PC-9 (cell line): ENCODE measurements at regions not wholly inside any gene's neighbourhood (a gene's known extent, or its start where the extent isn't known, plus 50 kb on each side); places are given as distances from the start of the nearest gene placed in this dataset.
A peak's percentile ranks its signal among the peaks of the same experiment; 100 is the strongest.

Experiments used
- BruUV-seq: library from RNA; stranded (reverse); fragments of 400-500 nt; replicated peaks from 2 replicates; lab custom pipeline; 2021; lab: Mats Ljungman, UMichigan
- CTCF ChIA-PET: fragments of 300-600 bp; sonication (Branson Sonifier 250); formaldehyde crosslinking; loops from one replicate; lab custom pipeline; 2022; ENCODE audit warnings: antibody characterized with exemption; lab: Charles Lee
- POLR2A ChIA-PET: fragments of 300-600 bp; sonication (Branson Sonifier 250); formaldehyde crosslinking; loops from one replicate; lab custom pipeline; 2022; ENCODE audit warnings: antibody characterized with exemption; ENCODE audit not compliant: unreplicated experiment; lab: Charles Lee
- DNase-seq, 2 experiments: peaks; one replicate each; pipeline versions ENCODE4 v3.0.0 to v3.0.0-alpha.2; 2015 to 2022; ENCODE audit warnings: mixed read lengths in 1 of 2
- H2AFZ ChIP-seq: fragments of 200-600 bp; sonication (generic); 2 replicates; pipeline ENCODE4 v1.8.1; 2017; ENCODE audit warnings: antibody characterized with exemption
- H3F3A ChIP-seq: fragments of 200-600 bp; sonication (generic); 2 replicates; pipeline ENCODE4 v1.8.1; 2017; ENCODE audit warnings: antibody characterized with exemption, mild to moderate bottlenecking, low read depth; ENCODE audit not compliant: insufficient read depth
- H3K27ac ChIP-seq: fragments of 200-600 bp; sonication (generic); 2 replicates; pipeline ENCODE4 v1.6.1; 2016; ENCODE audit warnings: mixed run types
- H3K27me3 ChIP-seq: fragments of 200-600 bp; sonication (generic); 2 replicates; pipeline ENCODE4 v1.6.1; 2016; ENCODE audit warnings: low read depth, mixed run types; ENCODE audit not compliant: insufficient read depth
- H3K36me3 ChIP-seq: fragments of 200-600 bp; sonication (generic); 2 replicates; pipeline ENCODE4 v1.6.1; 2016; ENCODE audit warnings: low read depth, mixed run types
- H3K4me1 ChIP-seq: fragments of 200-600 bp; sonication (generic); replicated peaks from 2 replicates; pipeline ENCODE4 v1.6.1; 2016; ENCODE audit warnings: mixed run types; ENCODE audit not compliant: insufficient read depth
- H3K4me2 ChIP-seq: fragments of 200-600 bp; sonication (generic); 2 replicates; pipeline ENCODE4 v1.6.1; 2017; ENCODE audit warnings: mixed run types
- H3K4me3 ChIP-seq: fragments of 200-600 bp; sonication (generic); 2 replicates; pipeline ENCODE4 v1.6.1; 2016; ENCODE audit warnings: mixed run types
- H3K79me2 ChIP-seq: fragments of 200-600 bp; sonication (generic); 2 replicates; pipeline ENCODE4 v1.6.1; 2017; ENCODE audit warnings: low read depth, mixed run types
- H3K9me2 ChIP-seq: fragments of 200-600 bp; sonication (generic); 2 replicates; pipeline ENCODE4 v1.8.1; 2017; ENCODE audit warnings: mild to moderate bottlenecking; ENCODE audit not compliant: insufficient read depth
- H3K9me3 ChIP-seq: fragments of 200-600 bp; sonication (generic); 2 replicates; pipeline ENCODE4 v1.8.1; 2016; ENCODE audit warnings: low read depth; ENCODE audit not compliant: insufficient read depth
- H4K20me1 ChIP-seq: fragments of 200-600 bp; sonication (generic); 2 replicates; pipeline ENCODE4 v1.8.1; 2017; ENCODE audit not compliant: insufficient read depth
- EZH2 ChIP-seq: fragments of 200-600 bp; sonication (generic); IDR thresholded peaks from 2 replicates; pipeline ENCODE4 v1.8.0; 2017; ENCODE audit warnings: antibody characterized with exemption, low read depth
- intact Hi-C: fragments of 100-400 bp; cut with micrococcal nuclease; formaldehyde crosslinking; loops from one replicate; pipeline ENCODE4 v1.10.0; 2022; ENCODE audit not compliant: unreplicated experiment
- TF ChIP-seq, protein P1 (sequence below): fragments of 200-600 bp; sonication (generic); conservative IDR thresholded peaks from 2 replicates; pipeline ENCODE4 v1.6.1; 2017; ENCODE audit warnings: mixed run types, antibody characterized with exemption, mild to moderate bottlenecking, moderate library complexity

DNA sequence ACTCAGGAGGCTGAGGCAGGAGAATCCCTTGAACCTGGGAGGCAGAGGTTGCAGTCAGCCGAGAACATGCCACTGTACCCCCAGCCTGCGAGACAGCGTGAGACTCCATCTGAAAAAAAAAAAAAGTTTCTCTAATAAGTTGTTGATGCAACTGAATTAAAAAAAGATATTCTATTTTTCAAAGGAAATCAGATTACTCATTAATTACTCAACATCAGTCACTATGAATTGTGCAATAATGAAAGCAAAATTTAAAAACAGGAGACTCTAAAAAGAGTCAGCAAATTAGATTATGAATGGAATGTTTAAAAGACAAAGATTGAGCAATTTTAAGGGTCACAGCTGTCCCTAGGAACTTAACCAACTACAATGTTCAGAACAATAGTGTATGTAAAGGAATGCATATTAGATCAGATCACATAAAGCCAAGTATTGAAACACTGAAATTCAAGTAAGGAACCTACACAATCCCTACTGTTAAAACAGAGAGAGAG lies 60.2 kb upstream of the SLC4A7 start:
- Histone ChIP-seq H4K20me1 (no peaks in the 10 kb centered on the region), H3K36me3 (no peaks in the 10 kb centered on the region), H3K9me3 (no peaks in the 10 kb centered on the region; the same call in 1 of the 2 replicates), H3K4me3 (peak overlapping the region; percentile 8; the same call in 1 of the 2 replicates), H3K27ac (peak overlapping the region; percentile 61), H3F3A (peaks cover 13% of the 10 kb centered on the region), H3K4me2 (peak overlapping the region; percentile 49), H3K79me2 (no peaks in the 10 kb centered on the region), H3K9me2 (no peaks in the 10 kb centered on the region), H3K4me1 (peaks cover 23% of the 10 kb centered on the region), H2AFZ (no peak overlapping the region), H3K27me3 (no peaks in the 10 kb centered on the region)
- intact Hi-C loops = no loop called here
- TF ChIP-seq, protein P1, sequence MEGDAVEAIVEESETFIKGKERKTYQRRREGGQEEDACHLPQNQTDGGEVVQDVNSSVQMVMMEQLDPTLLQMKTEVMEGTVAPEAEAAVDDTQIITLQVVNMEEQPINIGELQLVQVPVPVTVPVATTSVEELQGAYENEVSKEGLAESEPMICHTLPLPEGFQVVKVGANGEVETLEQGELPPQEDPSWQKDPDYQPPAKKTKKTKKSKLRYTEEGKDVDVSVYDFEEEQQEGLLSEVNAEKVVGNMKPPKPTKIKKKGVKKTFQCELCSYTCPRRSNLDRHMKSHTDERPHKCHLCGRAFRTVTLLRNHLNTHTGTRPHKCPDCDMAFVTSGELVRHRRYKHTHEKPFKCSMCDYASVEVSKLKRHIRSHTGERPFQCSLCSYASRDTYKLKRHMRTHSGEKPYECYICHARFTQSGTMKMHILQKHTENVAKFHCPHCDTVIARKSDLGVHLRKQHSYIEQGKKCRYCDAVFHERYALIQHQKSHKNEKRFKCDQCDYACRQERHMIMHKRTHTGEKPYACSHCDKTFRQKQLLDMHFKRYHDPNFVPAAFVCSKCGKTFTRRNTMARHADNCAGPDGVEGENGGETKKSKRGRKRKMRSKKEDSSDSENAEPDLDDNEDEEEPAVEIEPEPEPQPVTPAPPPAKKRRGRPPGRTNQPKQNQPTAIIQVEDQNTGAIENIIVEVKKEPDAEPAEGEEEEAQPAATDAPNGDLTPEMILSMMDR = no peak
- no peak for TF ChIP-seq EZH2
- peak in 1 of 2 experiments; percentile 87 for DNase-seq
- ChIA-PET CTCF (no interaction called here), POLR2A (no interaction called here)
- BruUV-seq = no TSS peak

DNA sequence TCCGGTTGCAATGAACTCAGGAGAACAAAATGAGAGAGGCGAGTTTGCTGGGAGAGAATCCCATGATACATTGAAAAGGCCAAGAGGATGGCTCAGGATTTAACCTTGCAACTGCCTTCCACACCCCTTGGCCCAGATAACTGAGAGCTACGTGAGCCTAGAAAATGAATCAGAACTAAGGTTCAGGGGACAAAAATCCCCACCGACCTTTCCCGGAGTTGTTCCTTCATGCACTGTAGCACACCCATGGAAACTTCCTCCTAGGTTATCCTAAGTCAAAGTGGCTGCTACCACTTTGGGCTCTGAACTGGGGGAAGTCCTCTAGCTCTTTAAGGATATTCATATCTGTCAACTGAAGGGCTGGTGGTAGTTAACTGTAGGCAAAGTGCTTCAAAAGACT lies 58.3 kb upstream of the SLC4A7 start:
- ChIA-PET POLR2A (no interaction called here), CTCF (no interaction called here)
- Histone ChIP-seq H3K27me3 (no peaks in the 10 kb centered on the region), H3K36me3 (no peaks in the 10 kb centered on the region), H2AFZ (no peak overlapping the region), H3K79me2 (no peaks in the 10 kb centered on the region), H3K27ac (no peak overlapping the region), H3F3A (peaks cover 13% of the 10 kb centered on the region), H4K20me1 (no peaks in the 10 kb centered on the region), H3K9me2 (no peaks in the 10 kb centered on the region), H3K9me3 (no peaks in the 10 kb centered on the region; the same call in 1 of the 2 replicates), H3K4me2 (no peak overlapping the region), H3K4me3 (no peak overlapping the region), H3K4me1 (peaks cover 23% of the 10 kb centered on the region)
- no TSS peak for BruUV-seq
- intact Hi-C loops = no loop called here
- no peak for DNase-seq
- no peak for TF ChIP-seq EZH2
- TF ChIP-seq, protein P1 = no peak

DNA sequence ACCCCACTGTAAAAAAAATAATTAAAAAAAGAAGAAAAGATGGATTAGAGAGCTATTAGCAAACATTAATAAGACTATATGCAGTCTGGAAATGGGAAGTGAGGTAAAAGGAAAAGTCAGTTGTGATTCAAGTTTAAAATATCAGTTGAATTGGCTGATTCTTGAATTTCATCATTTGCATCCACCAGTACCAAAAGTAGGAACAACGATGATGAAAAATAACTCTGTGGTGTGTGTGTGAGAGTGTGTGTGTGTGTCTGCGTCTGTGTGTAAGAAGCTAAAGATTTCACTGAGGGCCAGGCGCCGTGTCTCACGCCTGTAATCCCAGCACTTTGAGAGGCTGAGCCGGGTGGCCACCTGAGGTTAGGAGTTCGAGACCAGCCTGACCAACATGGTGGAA lies 56.0 kb upstream of the SLC4A7 start:
- no peak for DNase-seq
- H3K9me3 ChIP-seq = no peaks in the 10 kb centered on the region; the same call in 1 of the 2 replicates
- peaks cover 36% of the 10 kb centered on the region for H3K4me1 ChIP-seq
- no peak overlapping the region for H3K4me3 ChIP-seq
- H2AFZ ChIP-seq = no peak overlapping the region
- H3K4me2 ChIP-seq = no peak overlapping the region
- BruUV-seq = no TSS peak
- H3F3A ChIP-seq = peaks cover 27% of the 10 kb centered on the region
- ChIA-PET POLR2A (no interaction called here), CTCF (no interaction called here)
- intact Hi-C loops = no loop called here
- TF ChIP-seq, protein P1 = no peak
- TF ChIP-seq EZH2 = no peak
- no peaks in the 10 kb centered on the region for H3K36me3 ChIP-seq
- H3K79me2 ChIP-seq = no peaks in the 10 kb centered on the region
- no peaks in the 10 kb centered on the region for H4K20me1 ChIP-seq
- H3K27me3 ChIP-seq = no peaks in the 10 kb centered on the region
- no peaks in the 10 kb centered on the region for H3K9me2 ChIP-seq
- H3K27ac ChIP-seq = no peak overlapping the region
